GM12891 (cell line): ENCODE measurements at regions not wholly inside any gene's neighbourhood (a gene's known extent, or its start where the extent isn't known, plus 50 kb on each side); places are given as distances from the start of the nearest gene placed in this dataset.
A peak's percentile ranks its signal among the peaks of the same experiment; 100 is the strongest.

Experiments used
- DNase-seq: peaks from one replicate; pipeline ENCODE4 v3.0.0; 2011; ENCODE audit warnings: low spot score; ENCODE audit not compliant: insufficient read length
- FAIRE-seq: peaks from 2 replicates; lab custom pipeline; 2011; peaks lifted over from hg19 to GRCh38; lab: Jason Lieb, UNC
- PAX5 ChIP-seq: IDR thresholded peaks from 2 replicates; pipeline ENCODE4 v1.6.1; 2011; ENCODE audit warnings: low read length, moderate library complexity, mild to moderate bottlenecking; ENCODE audit not compliant: insufficient read depth, severe bottlenecking
- POLR2A ChIP-seq: IDR thresholded peaks from 2 replicates; pipeline ENCODE4 v1.6.1; 2011; ENCODE audit warnings: low read depth, low read length, control low read depth
- POLR2AphosphoS5 ChIP-seq: IDR thresholded peaks from 2 replicates; pipeline ENCODE4 v1.6.1; 2011; ENCODE audit warnings: low read depth, low read length, control low read depth
- POU2F2 ChIP-seq: IDR thresholded peaks from 2 replicates; pipeline ENCODE4 v1.6.1; 2011; ENCODE audit warnings: low read depth, mild to moderate bottlenecking, control low read depth, low read length, moderate library complexity
- SPI1 ChIP-seq: IDR thresholded peaks from 2 replicates; pipeline ENCODE4 v1.6.1; 2011; ENCODE audit warnings: low read depth, low read length, control low read depth
- TAF1 ChIP-seq: IDR thresholded peaks from 2 replicates; pipeline ENCODE4 v1.6.1; 2011; ENCODE audit warnings: low read depth, low read length, control low read depth

DNA sequence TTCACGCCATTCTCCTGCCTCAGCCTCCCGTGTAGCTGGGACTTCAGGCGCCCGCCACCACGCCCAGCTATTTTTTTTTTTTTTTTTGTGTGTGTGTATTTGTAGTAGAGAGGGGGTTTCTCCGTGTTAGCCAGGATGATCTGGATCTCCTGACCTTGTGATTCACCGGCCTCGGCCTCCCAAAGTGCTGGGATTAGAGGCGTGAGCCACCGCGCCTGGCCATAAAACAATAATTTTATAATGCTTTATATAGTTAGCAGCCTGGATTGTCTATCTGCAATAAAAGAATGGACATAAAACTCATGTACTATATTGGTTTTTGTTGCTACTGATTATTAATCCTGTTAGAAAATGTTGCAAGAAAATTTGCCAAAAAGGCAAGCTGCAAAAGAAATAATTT lies 195.9 kb upstream of the BANK1 start:
- FAIRE-seq, result no peak
- no peak for TF ChIP-seq POLR2AphosphoS5
- no peak for TF ChIP-seq POU2F2
- no peak for TF ChIP-seq TAF1
- no peak for TF ChIP-seq POLR2A
- no peak for TF ChIP-seq SPI1

DNA sequence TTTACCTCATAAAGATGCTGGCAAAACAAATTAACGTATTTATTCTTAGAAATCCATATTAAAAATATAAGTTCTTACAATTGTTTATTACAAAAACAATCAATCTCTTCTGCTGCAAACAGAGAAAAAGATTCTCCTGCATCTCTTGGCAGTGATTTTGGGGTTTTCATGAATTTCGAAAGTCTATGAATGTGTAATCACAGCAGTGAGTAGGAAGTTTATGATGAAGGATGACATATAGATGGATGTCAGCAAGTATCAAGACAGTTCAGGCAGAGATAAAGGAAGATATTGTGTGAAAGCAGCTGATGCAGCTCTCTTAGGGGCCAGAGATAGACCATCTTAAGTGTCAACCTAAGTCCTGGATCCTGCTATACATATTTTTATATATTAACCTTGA lies 196.9 kb upstream of the BANK1 start:
- DNase-seq, result no peak
- no peak for TF ChIP-seq POLR2AphosphoS5
- TF ChIP-seq POLR2A, result no peak
- no peak for TF ChIP-seq PAX5
- no peak for TF ChIP-seq POU2F2
- no peak for TF ChIP-seq TAF1
- no peak for TF ChIP-seq SPI1
- FAIRE-seq, result no peak

More for the DNA sequence above, 195.9 kb upstream of the BANK1 start:
- DNase-seq, result no peak

DNA sequence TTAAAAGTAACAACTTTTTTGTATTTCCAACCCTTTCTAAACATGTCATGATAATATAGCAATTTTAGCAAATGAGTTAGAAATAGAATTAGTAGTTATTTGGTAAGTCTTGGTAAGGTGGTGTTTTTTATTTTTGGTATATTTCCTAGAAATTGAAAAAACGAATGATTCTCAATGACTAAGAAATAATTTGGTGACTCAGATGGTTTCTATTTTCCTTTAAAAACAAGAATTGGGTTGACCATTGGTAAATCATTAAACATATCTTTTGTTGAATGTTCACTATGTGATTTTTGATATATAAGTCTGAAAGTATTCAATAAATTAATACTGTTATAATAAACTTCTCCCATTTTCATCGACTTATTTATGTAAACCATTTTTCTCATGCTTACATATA lies 206.2 kb upstream of the BANK1 start:
- FAIRE-seq, result no peak
- DNase-seq, result no peak
- TF ChIP-seq POLR2AphosphoS5 (no peak), TAF1 (no peak), PAX5 (no peak), SPI1 (no peak), POU2F2 (no peak), POLR2A (no peak)

DNA sequence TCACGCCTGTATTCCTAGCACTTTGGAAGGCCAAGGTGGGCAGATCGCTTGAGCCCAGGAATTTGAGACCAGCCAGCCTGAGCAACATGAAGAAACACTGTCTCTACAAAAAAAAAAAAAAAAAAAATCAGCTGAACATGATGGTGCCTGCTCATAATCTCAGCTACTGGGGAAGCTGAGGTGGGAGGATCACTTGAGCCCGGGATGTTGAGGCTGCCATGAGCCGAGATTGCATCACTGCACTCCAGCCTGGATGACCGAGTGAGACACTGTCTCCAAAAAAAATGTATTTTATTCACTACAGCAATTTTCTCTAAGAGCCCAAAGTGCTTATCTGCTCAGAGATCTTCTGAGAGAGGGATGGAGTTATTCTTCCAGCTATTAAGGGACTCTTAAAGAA lies 215.8 kb upstream of the PPP3CA start:
- TF ChIP-seq TAF1 (no peak), POU2F2 (no peak), POLR2A (no peak), POLR2AphosphoS5 (no peak)
- FAIRE-seq (no peak), DNase-seq (no peak)

DNA sequence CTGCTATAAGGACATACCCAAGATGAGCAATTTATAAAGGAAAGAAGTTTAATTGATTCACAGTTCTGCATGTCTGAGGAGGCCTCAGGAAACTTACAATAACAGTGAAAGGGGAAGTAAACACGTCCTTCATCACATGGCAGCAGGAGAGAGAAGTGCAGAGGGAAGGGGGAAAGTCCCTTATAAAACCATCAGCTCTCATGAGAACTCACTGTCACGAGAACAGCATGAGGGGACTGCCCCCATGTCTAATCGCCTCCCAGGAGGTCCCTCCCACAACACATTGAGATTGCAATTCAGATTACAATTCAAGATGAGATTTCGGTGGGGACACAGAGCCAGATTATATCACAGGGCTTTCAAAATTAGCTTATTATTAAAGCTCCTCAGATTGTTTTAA lies 209.5 kb upstream of the PPP3CA start:
- TF ChIP-seq SPI1, result no peak
- TF ChIP-seq POU2F2, result no peak
- TF ChIP-seq POLR2AphosphoS5, result no peak
- TF ChIP-seq POLR2A, result no peak
- no peak for TF ChIP-seq TAF1
- no peak for TF ChIP-seq PAX5

DNA sequence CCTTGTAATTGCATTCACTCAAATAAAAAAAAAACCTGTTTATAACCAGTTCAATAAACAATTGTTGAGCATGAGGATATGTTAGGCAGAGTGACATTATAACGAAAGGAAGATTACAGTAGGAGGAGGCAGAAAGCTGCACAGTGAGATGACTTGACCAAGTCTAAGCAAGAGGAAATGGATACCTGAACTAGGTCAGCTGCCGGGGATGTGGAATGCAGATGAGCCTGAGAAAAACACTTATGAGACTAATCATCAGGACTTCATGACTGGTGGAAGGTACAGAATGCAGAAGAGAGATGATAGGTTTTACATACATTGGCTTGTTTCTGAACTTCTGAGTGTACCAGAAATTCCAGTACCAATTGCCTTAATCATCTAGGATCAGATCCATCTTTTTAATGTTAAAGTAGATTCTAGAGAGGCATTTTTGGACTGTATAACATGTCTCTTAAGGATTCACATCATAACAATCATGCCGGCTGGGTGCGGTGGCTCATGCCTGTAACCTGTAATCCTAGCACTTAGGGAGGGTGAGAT lies 208.1 kb upstream of the PPP3CA start:
- no peak for DNase-seq
- no peak for FAIRE-seq
- TF ChIP-seq POLR2AphosphoS5, result no peak
- TF ChIP-seq PAX5, result no peak
- TF ChIP-seq POU2F2, result no peak
- no peak for TF ChIP-seq POLR2A
- TF ChIP-seq TAF1, result no peak
- no peak for TF ChIP-seq SPI1

More for the DNA sequence above, 209.5 kb upstream of the PPP3CA start:
- DNase-seq, result no peak
- FAIRE-seq, result no peak

DNA sequence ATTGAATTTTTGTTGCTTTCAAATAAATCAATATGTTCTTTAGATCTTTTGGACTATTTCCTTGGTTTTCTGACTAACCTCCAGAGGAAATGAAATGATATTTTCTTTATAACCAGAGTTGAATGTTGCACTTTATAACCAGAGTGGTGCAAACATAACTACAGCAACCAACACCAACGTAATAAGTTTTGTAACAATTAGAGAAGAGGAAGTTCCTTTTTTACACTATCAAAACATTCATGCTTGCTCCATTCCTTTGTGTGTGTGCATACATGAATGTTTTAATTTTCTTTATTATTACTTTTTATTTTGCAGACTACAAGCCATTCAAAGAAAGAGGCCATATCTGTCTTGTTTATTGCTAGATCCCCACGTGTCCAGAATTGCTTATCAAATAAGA lies 193.0 kb upstream of the PPP3CA start:
- TF ChIP-seq TAF1 (no peak), POLR2AphosphoS5 (no peak), POU2F2 (no peak)
- FAIRE-seq, result no peak
- no peak for DNase-seq

DNA sequence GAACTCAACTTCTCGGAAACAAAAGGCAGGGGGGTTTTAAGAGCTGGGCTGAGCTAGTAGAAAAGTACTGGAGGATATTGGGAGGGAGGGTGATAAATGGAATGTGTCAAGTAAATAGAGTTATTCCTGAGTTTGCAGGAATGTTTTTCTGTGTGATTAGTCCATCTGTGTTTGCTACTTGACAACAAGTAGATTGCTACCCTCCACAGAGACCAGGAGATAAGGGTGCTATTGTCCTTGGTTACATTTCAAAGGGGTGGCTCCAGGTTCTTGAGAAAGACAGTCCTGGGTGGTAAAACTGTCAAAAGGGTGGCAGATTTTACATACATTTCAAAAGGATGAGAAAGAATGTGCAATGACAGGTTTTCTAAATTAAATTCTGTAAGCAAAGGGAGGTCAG lies 181.2 kb upstream of the PPP3CA start:
- FAIRE-seq (no peak), DNase-seq (no peak)
- TF ChIP-seq PAX5, result no peak
- TF ChIP-seq POLR2AphosphoS5, result no peak
- no peak for TF ChIP-seq SPI1
- no peak for TF ChIP-seq POLR2A
- TF ChIP-seq POU2F2, result no peak
- TF ChIP-seq TAF1, result no peak

DNA sequence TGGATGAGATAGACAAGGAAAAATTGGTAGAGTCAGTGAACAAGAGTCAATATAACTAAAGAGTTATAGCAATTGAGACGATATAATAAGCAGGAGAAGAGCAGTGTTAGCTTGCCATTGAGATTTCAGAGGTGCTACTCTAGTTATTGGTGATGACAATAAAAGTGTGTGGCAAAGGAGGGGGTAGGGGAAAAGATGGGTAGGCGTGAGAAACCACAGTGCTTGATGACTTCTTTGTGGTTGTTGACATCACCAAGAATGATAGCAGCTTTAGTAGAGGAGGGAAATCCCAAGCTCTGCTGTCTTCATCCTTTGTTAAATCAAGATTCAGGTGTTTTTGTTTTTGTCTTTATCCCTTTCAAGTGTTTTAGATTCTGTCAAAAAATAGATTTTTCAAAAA lies 179.9 kb upstream of the PPP3CA start:
- DNase-seq, result peak; percentile 8
- no peak for TF ChIP-seq POLR2AphosphoS5
- peak; percentile 29; the same call in 1 of the 2 replicates for TF ChIP-seq POU2F2
- FAIRE-seq, result peak; percentile 72

DNA sequence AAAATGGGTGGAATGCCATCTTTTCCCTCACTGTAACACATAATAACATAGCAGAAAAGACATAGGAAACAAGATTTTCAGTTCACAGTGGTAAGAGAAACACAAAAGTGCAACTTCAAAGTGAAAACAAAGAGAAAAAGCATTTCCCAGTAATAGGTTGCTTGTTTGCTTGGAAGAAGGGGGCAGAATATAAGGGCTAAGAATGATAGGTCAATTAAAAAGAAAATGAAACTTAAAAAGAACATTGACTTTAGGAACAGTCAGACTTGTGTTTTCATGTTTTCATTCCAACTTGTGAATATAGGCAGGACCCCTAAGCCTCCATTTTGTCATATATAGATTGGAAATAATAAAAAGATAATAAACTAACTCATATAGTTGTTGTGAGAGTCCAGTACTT lies 168.2 kb upstream of the PPP3CA start:
- FAIRE-seq (no peak), DNase-seq (no peak)
- TF ChIP-seq POLR2A, result no peak
- no peak for TF ChIP-seq TAF1
- no peak for TF ChIP-seq SPI1
- no peak for TF ChIP-seq POLR2AphosphoS5
- TF ChIP-seq POU2F2, result no peak
- no peak for TF ChIP-seq PAX5

DNA sequence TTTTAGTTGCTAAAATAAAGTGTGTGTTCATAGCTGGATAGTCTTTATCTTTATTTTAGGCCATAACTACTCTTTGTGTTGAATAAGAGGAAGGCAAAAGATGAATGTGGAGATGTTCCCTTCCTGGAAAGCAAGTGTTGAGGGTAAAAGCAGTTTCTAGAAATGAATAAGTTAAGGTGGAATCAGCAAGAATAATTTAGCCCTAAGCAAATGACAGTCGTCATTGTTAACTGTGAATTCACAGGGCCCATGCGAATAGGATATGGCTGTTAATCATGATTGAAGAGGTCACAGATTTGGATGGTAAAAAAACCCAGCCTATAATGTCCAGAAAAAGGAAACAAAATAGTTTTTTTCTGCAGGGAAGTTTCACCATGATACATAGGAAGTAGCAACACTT lies 167.8 kb upstream of the PPP3CA start:
- DNase-seq, result no peak
- no peak for FAIRE-seq
- no peak for TF ChIP-seq PAX5
- TF ChIP-seq POLR2A, result no peak
- no peak for TF ChIP-seq POLR2AphosphoS5
- TF ChIP-seq TAF1, result no peak
- no peak for TF ChIP-seq POU2F2
- no peak for TF ChIP-seq SPI1
